HG03039 (cell line): ENCODE measurements at regions not wholly inside any gene's neighbourhood (a gene's known extent, or its start where the extent isn't known, plus 50 kb on each side); places are given as distances from the start of the nearest gene placed in this dataset.

ENCODE experiments used
- ATAC-seq: cut with Tn5 transposase; IDR thresholded peaks from one replicate; pipeline ENCODE4 v1.9.1; 2021; ENCODE audit warnings: mild to moderate bottlenecking, moderate library complexity; ENCODE audit not compliant: unreplicated experiment

- no peak for ATAC-seq
Observed at GRCh38 chr5:89440670-89441069, 557.7 kb upstream of the MEF2C start.

- no peak for ATAC-seq
Observed at GRCh38 chr5:89437450-89438435, 554.8 kb upstream of the MEF2C start.

- ATAC-seq: no peak
Observed at GRCh38 chr5:89436464-89436863, 553.5 kb upstream of the MEF2C start.

GRCh38 chr5:89435347-89435746, 552.4 kb upstream of the MEF2C start:
- peak; percentile 90 for ATAC-seq

- ATAC-seq: no peak
Observed at GRCh38 chr5:89428624-89429023, 545.6 kb upstream of the MEF2C start.

- ATAC-seq: no peak
Observed at GRCh38 chr5:89425062-89425461, 542.1 kb upstream of the MEF2C start.

GRCh38 chr5:89421035-89421434, 538.1 kb upstream of the MEF2C start:
- no peak for ATAC-seq

GRCh38 chr5:89418407-89419085, 535.6 kb upstream of the MEF2C start:
- no peak for ATAC-seq

- no peak for ATAC-seq
Observed at GRCh38 chr5:89417990-89418389, 535.0 kb upstream of the MEF2C start.

GRCh38 chr5:89417515-89417914, 534.5 kb upstream of the MEF2C start:
- ATAC-seq: no peak

- ATAC-seq: no peak
Observed at GRCh38 chr5:89411891-89412290, 528.9 kb upstream of the MEF2C start.

- ATAC-seq: no peak
Observed at GRCh38 chr5:89407054-89407453, 524.1 kb upstream of the MEF2C start.

GRCh38 chr5:89401659-89402058, 518.7 kb upstream of the MEF2C start:
- no peak for ATAC-seq

- no peak for ATAC-seq
Observed at GRCh38 chr5:89401012-89401411, 518.0 kb upstream of the MEF2C start.

- no peak for ATAC-seq
Observed at GRCh38 chr5:89399548-89399947, 516.6 kb upstream of the MEF2C start.

GRCh38 chr5:89397096-89397495, 514.1 kb upstream of the MEF2C start:
- ATAC-seq: peak; percentile 65

GRCh38 chr5:89396278-89396954, 513.4 kb upstream of the MEF2C start:
- ATAC-seq: peak; percentile 68

GRCh38 chr5:89395111-89395510, 512.1 kb upstream of the MEF2C start:
- no peak for ATAC-seq

GRCh38 chr5:89388872-89389271, 505.9 kb upstream of the MEF2C start:
- ATAC-seq: no peak

- no peak for ATAC-seq
Observed at GRCh38 chr5:89384391-89384790, 501.4 kb upstream of the MEF2C start.

- no peak for ATAC-seq
Observed at GRCh38 chr5:89380635-89381034, 497.7 kb upstream of the MEF2C start.
